LNCAP (cell line): ENCODE measurements at regions not wholly inside any gene's neighbourhood (a gene's known extent, or its start where the extent isn't known, plus 50 kb on each side); places are given as distances from the start of the nearest gene placed in this dataset.

Source experiments
- TF ChIP-seq, protein P1 (sequence below): fragments of 450-650 bp; IDR thresholded peaks from 2 replicates; pipeline ENCODE4 v1.5.1; 2017; ENCODE audit warnings: mild to moderate bottlenecking

DNA sequence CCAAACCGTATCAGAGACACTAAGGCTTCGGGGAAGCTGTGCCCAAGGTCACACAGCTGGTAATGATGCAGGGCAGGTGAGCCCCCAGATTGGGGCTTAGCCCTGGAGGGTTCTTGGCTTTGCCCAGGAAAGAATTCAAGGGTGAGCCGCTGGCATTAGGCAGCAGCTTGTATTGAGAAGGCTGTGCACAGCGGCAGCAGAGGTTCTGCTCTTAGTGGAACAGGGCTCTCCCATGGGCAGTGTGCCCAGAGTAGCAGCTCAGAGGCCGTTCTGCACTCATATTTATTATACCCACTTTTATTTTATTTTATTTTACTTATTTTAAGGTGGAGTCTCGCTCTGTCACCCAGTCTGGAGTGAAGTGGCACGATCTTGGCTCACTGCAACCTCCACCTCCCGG is 85.8 kb upstream of the IER5L start:
- TF ChIP-seq, protein P1, sequence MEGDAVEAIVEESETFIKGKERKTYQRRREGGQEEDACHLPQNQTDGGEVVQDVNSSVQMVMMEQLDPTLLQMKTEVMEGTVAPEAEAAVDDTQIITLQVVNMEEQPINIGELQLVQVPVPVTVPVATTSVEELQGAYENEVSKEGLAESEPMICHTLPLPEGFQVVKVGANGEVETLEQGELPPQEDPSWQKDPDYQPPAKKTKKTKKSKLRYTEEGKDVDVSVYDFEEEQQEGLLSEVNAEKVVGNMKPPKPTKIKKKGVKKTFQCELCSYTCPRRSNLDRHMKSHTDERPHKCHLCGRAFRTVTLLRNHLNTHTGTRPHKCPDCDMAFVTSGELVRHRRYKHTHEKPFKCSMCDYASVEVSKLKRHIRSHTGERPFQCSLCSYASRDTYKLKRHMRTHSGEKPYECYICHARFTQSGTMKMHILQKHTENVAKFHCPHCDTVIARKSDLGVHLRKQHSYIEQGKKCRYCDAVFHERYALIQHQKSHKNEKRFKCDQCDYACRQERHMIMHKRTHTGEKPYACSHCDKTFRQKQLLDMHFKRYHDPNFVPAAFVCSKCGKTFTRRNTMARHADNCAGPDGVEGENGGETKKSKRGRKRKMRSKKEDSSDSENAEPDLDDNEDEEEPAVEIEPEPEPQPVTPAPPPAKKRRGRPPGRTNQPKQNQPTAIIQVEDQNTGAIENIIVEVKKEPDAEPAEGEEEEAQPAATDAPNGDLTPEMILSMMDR = no peak

DNA sequence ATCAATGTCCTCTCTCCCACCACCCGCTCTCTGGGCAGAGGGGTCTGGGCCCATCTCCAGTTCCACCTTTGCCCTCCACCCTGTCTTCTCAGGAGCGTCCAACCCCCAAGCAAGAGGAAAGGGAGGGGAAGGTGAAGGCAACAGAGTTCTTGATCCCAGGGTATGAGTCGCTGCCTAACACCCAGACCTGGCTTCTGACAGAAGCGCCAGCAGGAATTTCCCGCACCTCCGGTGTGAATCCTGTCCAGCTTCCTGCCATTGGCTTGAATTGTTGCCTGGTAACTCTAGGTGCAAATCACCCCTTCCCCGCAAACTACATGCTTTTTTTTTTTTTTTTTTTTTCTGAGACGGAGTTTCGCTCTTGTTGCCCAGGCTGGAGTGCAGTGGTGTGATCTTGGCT is 84.2 kb upstream of the IER5L start:
- TF ChIP-seq, protein P1 = no peak

DNA sequence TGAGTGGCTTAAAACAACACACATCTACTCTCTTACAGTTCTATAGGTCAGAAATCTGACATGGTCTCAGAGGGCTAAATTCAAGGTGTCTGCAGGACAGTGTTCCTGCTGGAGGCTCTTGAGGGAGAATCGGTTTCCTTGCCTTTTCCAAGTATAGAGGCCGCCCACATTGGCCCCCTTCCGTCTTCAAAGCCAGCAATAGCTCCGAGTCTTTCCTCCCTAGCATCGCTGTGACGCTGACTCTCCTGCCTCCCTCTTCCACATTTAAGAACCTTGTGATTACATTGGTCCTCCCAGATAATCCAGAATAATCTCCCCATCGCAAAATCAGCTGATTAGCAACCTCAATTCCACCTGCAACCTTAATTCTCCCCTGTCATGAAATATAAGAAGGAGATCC is 81.3 kb upstream of the IER5L start:
- TF ChIP-seq, protein P1 = no peak

DNA sequence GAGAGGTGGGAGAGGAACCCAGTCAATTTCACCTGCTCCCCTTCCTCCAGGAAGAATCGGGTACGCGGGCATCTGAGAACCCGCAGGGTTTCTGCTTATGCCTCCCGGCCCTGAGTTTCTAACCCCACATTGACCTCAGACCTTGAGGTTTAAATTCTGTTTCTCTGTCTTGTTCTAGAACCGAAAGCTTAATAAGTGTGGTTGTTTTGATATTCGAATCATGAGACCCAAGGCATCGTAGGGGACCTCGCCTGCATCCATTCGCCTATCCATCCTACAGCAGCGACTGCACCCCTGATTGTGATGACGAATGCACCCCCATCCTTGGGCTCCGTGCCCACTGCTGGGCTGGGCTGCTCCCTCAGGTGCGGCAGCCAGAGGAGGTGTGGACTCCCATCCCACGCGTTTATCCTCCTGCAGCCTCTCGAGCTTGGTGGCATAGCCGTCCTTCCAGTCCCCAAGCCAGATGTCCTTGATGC is 80.8 kb upstream of the IER5L start:
- TF ChIP-seq, protein P1 = no peak

DNA sequence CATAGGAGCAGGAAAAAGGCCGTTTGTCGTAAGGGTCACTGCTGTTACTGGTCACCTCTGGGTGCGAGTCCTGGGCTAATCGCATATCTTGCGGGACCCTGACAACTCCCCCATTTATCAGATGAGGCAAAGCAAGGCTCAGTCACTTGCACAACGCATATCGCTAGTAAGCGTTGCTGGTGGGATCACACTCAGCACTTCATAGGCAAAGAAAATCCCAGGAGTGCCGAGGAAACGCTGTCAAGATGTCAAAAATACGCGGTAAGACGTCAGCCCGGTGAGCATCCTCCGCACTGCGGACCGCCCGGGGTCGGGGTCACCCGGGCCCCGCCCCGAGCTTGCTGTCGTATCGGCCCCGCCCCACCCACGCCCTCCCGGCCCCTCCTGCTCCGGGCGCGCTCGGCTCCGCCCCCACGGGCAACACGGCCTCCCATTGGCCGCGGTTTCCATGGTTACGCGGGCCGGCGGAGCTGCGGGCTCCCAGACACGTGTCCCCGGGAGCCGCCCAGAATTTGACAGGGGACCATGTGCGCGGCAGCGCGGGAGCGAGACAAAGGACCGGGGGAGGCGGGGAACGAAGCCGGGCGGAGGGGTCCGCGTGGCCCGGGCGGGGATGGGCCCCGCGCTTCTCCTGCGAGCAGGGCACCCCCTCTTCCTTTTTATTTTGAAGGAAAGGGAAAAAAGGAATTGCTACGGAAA is 80.2 kb upstream of the IER5L start:
- TF ChIP-seq, protein P1 = no peak

DNA sequence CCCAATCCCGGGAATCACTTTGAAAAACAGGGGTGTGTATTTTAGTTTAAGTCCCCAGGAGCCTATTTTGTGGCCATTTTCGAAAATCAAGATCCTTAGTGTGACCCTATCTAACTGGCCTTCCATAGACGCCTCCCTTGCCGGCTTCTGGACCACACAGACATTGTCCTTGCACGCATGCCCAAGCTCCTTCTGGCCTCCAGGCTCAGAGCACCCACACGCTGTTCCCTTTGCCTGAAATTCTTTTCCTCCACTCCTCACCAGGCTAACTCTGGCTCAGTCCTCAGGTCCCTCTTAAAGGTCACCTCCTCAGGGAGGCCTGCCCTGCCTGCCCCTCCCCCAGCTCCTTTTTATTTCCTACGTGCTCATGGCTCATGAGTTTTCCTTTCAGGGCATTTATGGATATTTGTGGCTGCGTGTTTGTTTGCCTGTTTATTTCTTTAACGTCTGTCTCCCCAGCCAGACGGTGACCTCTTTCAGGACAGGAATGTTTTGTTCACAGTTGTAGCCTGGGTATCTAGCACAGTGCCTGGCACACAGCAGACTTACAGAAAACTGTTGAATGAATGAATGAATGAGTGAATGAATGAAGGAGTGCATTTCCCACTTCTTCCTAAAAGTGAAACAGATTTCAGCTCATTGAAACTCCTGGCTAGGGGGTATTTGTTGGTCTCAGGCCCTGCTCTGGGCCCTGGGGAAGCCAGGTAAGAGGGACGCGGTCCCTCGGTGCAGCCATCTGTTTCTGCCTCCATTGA is 79.1 kb upstream of the IER5L start:
- TF ChIP-seq, protein P1 = no peak

DNA sequence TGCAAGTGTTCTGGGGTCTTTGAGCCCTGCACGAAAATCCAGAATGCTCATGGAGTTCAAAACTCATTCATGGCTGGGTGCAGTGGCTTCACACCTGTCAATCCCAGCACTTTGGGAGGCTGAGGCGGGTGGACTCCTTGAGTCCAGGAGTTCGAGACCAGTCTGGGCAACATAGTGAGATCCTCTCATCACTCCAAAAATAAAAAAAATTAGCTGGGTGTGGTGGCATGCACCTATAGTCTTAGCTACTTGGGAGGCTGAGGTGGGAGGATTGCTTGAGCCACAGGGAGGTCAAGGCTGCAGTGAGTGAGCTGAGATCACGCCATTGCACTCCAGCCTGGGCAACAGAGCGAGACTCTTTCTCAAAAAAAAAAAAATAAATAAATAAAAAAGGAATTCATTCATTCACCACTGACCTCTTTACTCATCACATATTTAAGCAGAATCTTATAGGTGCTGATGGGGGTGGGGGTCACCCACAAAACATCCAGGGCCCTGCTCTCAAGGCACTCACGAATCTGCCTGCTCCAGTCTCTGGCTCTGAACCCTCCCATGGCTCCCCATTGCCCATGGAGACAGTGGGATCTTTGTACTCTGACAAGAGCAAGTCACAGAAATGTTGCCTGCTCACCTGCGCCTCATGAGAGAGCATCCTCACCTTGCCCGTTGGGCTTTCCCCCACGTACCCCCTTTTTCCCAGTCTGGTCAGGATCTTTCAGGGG is 76.7 kb upstream of the IER5L start:
- TF ChIP-seq, protein P1 = no peak
